ENCODE measurements at regions not wholly inside any gene's neighbourhood (a gene's known extent, or its start where the extent isn't known, plus 50 kb on each side); places are given as distances from the start of the nearest gene placed in this dataset.
A peak's percentile ranks its signal among the peaks of the same experiment; 100 is the strongest.
"Not testable (repeated sequence)": the region's sequence is repeated elsewhere in the genome, so short reads cannot be mapped to it uniquely, and the experiment has no call there.

DNA sequence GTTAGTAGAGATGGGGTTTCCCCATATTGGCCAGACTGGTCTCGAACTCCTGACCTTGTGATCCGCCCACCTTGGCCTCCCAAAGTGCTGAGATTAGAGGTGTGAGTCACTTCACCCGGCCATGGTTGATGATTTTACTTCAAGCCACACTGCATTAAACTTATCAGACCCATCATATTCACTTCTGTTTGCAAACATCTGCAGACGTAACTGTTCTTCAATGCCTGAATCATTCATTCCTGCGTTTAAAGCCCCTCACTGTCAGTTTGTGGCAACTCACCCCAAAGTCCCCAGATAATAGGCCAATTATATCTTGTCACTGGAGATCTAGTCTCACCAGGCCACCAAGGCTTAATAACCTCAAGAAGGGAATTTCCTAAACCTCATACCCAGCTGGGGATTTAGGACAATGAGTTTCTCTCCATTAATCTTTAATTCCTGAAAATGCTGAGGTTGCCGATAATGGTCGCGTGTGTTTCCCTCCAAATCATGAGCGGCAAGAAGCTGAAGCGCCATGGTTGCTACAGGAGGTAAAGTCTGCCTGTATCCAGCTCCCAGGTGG is 229.6 kb downstream of the LY86 start:
- no peak for DNase-seq

- DNase-seq, result no peak
These were observed 232.2 kb downstream of the LY86 start for GRCh38 chr6:6820641-6821238.

DNA sequence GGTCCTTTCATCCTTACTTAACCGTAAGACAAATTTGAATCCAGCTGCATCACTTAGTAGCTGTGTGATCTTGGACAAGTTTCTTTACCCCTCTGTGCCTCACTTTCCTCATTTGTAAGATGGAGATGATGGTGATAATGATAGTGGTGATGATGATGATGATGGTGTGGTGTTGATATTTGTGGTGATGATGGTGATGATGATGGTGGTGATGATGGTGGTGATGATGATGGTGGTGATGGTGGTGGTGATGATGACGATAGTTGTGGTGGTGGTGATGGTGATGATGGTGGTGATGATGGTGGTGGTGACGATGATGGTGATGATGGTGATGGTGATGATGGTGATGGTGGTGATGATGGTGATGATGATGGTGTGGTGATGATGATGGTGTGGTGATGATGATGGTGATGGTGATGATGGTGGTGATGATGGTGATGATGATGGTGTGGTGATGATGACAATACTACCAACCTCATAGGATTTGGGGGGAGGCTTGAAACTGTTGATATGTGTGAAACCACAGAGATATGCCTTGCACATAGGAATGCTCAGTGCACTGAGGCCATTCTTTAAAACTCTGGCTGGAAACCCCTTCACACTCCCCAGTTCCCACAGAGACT is 233.2 kb downstream of the LY86 start:
- no peak for DNase-seq

DNA sequence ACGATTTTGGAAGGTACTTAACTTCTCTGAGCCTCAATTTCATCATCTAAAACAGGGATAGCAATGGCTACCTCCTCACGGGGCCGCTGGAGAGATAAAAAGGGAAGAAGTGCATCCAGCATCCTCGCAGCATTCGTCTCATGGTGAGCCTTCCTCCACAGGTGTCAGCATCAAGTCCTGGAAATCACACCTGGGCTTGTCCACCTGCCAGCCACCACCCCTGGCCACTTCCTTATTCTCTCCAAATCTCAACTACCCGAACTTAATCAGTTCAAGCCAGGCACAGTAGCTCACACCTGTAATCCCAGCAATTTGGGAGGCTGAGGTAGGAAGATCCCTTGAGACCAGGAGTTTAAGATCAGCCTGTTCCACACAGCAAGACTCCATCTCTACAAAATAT is 234.5 kb downstream of the LY86 start:
- no peak for DNase-seq

DNA sequence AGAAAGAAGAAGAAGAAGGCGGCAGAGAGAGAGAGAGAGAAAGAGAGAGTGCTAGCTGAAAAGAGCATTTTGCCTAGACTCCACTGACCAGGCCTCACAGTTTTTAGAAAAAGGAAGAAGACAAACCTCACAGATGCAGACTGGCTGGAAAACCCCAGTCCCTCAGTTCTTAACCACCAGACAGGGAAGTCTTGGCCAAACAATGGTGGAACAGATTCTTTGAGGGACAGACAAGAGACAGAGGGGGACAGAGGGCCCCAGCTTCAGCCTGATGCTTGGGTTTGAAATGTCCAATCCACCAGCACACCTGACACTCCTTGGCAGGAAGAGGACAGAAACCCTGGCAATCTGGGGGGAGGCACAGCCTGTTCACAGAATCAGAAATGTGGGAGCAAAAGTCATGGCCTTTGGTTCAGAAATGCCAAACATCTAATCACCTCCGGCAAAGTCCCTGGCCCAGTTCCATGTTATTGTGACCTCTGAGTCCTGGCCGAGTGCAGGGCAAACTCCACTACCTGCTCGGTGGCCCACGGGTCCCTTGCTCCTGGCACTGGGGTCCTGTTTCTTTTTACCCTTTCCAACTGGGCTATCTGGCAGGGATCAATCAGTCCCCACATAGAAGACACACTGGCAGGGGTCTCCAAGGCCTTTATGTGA is 235.2 kb downstream of the LY86 start:
- DNase-seq, result no peak

DNA sequence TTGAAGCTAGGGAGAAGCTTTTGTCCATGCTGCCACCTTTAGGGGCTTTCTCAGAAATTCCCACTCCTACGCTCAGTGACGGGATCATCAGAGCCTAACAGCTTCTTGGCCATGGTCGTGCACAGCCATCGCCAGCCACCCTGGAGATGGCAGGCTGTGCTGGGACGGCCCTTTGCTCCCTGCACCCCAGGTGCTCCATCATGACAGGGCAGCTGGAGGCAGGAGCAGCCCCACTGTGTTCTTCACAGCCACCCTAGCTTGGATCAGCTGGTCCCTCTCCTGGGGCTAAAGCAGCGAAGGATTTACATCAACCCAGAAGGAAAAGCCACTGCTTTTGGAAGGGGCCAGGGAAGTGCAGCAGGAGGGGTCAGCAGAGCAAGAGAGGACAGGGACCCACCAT is 235.9 kb downstream of the LY86 start:
- no peak for DNase-seq

GRCh38 chr6:6825193-6825784 is 236.8 kb downstream of the LY86 start:
- DNase-seq, result no peak

GRCh38 chr6:6826095-6826901 is 237.8 kb downstream of the LY86 start:
- peak; percentile 53 for DNase-seq

GRCh38 chr6:6826961-6827360 is 238.4 kb downstream of the LY86 start:
- no peak for DNase-seq

DNA sequence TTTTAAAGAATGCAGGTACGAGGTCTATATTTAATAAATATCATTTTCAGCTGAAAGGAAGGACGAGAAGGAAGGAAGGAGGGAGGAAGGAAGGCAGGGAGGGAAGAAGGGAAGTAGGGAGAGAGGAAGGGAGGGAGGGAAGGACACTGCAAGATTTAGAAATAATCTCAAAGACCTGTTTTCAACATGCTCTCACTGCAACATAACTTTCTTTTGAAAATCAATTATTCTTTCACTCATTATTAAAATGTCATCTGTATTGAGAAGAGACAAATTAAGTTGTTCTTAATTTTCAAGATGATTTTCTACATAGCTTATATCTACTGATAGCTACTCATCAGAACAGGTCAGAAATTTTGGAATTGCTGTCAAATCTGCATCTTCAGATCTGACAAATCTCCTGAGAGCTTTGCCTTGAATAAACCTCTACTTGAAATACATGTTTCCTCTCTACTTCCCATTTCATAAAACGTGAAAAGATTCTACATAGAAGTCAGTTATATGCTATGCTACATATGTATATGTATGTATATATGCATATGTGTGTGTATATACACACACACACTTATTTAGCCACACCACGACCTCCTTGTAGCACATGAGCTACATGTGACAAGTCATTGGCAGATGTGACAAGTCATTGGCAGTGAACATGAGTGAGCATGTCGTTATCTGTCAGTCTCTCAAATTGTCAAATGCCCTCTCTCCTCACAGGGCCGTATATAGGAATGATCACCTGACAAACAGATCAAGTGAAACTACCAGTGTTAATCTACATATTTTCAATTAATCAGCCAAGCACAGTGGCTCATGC is 241.6 kb downstream of the LY86 start:
- DNase-seq, result no peak

GRCh38 chr6:6830686-6831063 is 242.2 kb downstream of the LY86 start:
- not testable (repeated sequence) for DNase-seq

GRCh38 chr6:6832439-6832838 is 243.9 kb downstream of the LY86 start:
- no peak for DNase-seq

GRCh38 chr6:6834356-6835222 is 246.1 kb downstream of the LY86 start:
- no peak for DNase-seq

DNA sequence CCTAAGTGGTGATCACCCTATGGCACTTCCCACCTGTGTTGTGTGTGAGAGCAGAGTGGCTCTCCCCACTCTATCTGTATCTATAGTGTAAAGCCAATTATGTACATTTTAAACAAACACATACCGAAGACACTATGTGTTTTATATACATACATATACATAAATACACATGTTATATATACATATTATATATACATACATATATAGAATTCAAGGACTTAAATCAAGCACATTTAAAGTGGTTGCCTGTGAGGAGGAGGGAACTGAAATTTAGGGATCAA is 246.6 kb downstream of the LY86 start:
- DNase-seq, result no peak

GRCh38 chr6:6836609-6837406 is 248.3 kb downstream of the LY86 start:
- DNase-seq, result no peak

GRCh38 chr6:6837541-6838080 is 249.1 kb downstream of the LY86 start:
- DNase-seq, result no peak

DNA sequence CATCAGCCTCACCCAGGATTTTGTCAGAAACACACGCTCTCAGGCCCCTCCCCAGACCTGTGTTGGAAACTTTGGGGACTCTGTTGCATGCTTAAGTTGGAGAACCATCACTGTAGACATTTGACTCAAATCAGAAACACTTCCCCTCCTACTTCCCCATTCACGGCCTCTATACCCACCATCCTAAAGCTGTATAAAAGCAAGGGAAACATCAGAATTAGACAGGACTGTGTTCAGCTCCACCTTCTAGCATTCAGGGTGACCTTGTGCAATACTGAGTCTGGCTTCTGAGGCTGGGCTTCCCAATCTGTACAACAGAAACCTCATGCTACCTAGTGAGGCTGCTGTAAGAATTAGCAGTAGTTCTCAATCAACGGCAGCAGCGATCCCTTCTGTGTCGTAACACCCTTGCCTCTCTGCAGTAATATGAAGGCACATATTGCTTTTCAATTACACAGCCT is 252.3 kb downstream of the LY86 start:
- no peak for DNase-seq

DNA sequence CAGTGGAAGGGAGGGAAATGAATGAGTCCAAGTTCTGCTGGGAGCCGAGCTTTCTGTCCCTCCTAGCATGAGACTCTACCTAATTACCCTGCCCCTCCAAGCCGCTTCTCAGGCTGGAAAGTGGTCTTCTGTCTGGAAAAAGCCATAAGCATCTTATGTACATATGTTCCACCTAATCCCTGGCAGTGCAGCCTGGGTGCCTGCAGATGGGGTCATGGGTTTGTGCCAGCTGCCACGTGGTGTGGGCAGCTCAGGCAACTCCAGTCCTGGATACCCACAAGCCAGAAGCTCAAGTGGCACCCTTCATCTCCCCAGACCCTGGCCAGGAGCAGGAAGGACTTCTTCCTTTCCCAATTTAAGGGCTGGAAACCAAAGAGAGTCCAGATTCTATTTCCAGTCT is 253.1 kb downstream of the LY86 start:
- no peak for DNase-seq

DNA sequence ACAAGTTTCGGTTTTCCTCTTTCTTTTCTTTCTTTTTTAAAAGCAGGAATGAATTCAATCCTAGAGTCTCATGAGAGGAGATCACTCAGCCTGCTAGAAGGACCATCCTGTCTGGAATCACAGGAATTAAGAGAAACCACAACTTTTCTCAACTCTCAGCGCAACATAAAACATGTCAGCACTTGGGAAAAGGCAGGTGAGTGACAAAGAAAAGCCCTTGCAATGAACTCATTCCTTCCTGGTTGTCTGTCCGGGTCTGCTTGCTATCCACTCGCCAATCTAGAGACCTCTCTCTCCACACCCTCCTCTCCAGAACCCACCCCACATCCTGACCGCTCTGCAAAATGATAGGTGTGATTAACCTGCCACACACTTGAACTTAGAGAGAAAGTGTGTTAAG is 253.8 kb downstream of the LY86 start:
- no peak for DNase-seq

GRCh38 chr6:6843057-6843627 is 254.6 kb downstream of the LY86 start:
- no peak for DNase-seq

Measured in activated CD4-positive, alpha-beta T cell treated with anti-CD3 and anti-CD28 coated beads, Interleukin-10, Interleukin-2, amounts not matched to agents 100 ng/mL and 50 ng/mL, durations not matched to agents 16 hours and 8 hours (primary cell).